DOHH2 (cell line): ENCODE measurements at regions not wholly inside any gene's neighbourhood (a gene's known extent, or its start where the extent isn't known, plus 50 kb on each side); places are given as distances from the start of the nearest gene placed in this dataset.

Experiments used
- H3F3A ChIP-seq: fragments of 200-600 bp; sonication (generic), shearing (Covaris generic); 2 replicates; pipeline ENCODE4 v1.6.0; 2016; ENCODE audit warnings: antibody characterized with exemption, mild to moderate bottlenecking; ENCODE audit not compliant: control insufficient read depth, insufficient read depth
- H3K27ac ChIP-seq: fragments of 200-600 bp; sonication (generic); 2 replicates; pipeline ENCODE4 v1.5.1; 2014; ENCODE audit warnings: low read depth, mild to moderate bottlenecking, low read length, moderate library complexity
- H3K27me3 ChIP-seq: fragments of 200-600 bp; sonication (generic); 2 replicates; pipeline ENCODE4 v1.6.1; 2014; ENCODE audit warnings: mild to moderate bottlenecking, low read length, mixed read lengths; ENCODE audit not compliant: control insufficient read depth
- H3K36me3 ChIP-seq: fragments of 200-600 bp; sonication (generic); 2 replicates; pipeline ENCODE4 v1.6.1; 2014; ENCODE audit warnings: mild to moderate bottlenecking, low read length, moderate library complexity, mixed read lengths; ENCODE audit not compliant: control insufficient read depth
- H3K4me1 ChIP-seq: fragments of 200-600 bp; sonication (generic); 2 replicates; pipeline ENCODE4 v1.6.1; 2014; ENCODE audit warnings: mild to moderate bottlenecking, low read length, mixed read lengths; ENCODE audit not compliant: control insufficient read depth
- H3K4me2 ChIP-seq: fragments of 200-600 bp; sonication (generic); 2 replicates; pipeline ENCODE4 v1.6.0; 2014; ENCODE audit warnings: mild to moderate bottlenecking, low read length, moderate library complexity
- H3K4me3 ChIP-seq: fragments of 200-600 bp; sonication (generic); 2 replicates; pipeline ENCODE4 v1.5.1; 2014; ENCODE audit warnings: mild to moderate bottlenecking, low read length, mixed read lengths
- H3K79me2 ChIP-seq: fragments of 200-600 bp; sonication (generic); 2 replicates; pipeline ENCODE4 v1.6.1; 2014; ENCODE audit warnings: mild to moderate bottlenecking, low read length, mixed read lengths; ENCODE audit not compliant: control insufficient read depth
- H3K9me2 ChIP-seq: fragments of 200-600 bp; sonication (generic); replicated peaks from 2 replicates; pipeline ENCODE4 v1.6.1; 2014; ENCODE audit warnings: mild to moderate bottlenecking, low read length, mixed read lengths; ENCODE audit not compliant: control insufficient read depth
- H3K9me3 ChIP-seq: fragments of 200-600 bp; sonication (generic); 2 replicates; pipeline ENCODE4 v1.6.1; 2014; ENCODE audit warnings: antibody characterized with exemption, low read length, mixed read lengths; ENCODE audit not compliant: control insufficient read depth, insufficient read depth
- H4K20me1 ChIP-seq: fragments of 200-600 bp; sonication (generic); 2 replicates; pipeline ENCODE4 v1.6.0; 2014; ENCODE audit warnings: low read depth, mild to moderate bottlenecking, antibody characterized with exemption, low read length, moderate library complexity; ENCODE audit not compliant: control insufficient read depth, insufficient read depth
- CTCF ChIP-seq: fragments of 200-600 bp; sonication (generic); IDR thresholded peaks from one replicate; pipeline ENCODE4 v1.5.1; 2014; ENCODE audit warnings: antibody characterized with exemption, mild to moderate bottlenecking, low read depth, low read length; ENCODE audit not compliant: poor library complexity, severe bottlenecking
- EZH2phosphoT487 ChIP-seq: fragments of 200-600 bp; sonication (generic); IDR thresholded peaks from 2 replicates; pipeline ENCODE4 v1.6.1; 2017; ENCODE audit warnings: borderline replicate concordance, mild to moderate bottlenecking, antibody characterized with exemption, low read length, moderate library complexity, mixed read lengths

- Histone ChIP-seq H3K4me1 (no peaks in the 10 kb centered on the region), H3K36me3 (no peaks in the 10 kb centered on the region), H3K27me3 (no peaks in the 10 kb centered on the region), H4K20me1 (no peaks in the 10 kb centered on the region), H3K4me2 (no peak overlapping the region), H3K79me2 (no peaks in the 10 kb centered on the region), H3K27ac (no peak overlapping the region), H3F3A (no peaks in the 10 kb centered on the region), H3K9me3 (no peaks in the 10 kb centered on the region), H3K9me2 (no peaks in the 10 kb centered on the region), H3K4me3 (no peak overlapping the region)
- TF ChIP-seq EZH2phosphoT487 (no peak), CTCF (no peak)
Measured at GRCh38 chr9:104247899-104248460, 153.9 kb downstream of the SMC2 start.

DNA sequence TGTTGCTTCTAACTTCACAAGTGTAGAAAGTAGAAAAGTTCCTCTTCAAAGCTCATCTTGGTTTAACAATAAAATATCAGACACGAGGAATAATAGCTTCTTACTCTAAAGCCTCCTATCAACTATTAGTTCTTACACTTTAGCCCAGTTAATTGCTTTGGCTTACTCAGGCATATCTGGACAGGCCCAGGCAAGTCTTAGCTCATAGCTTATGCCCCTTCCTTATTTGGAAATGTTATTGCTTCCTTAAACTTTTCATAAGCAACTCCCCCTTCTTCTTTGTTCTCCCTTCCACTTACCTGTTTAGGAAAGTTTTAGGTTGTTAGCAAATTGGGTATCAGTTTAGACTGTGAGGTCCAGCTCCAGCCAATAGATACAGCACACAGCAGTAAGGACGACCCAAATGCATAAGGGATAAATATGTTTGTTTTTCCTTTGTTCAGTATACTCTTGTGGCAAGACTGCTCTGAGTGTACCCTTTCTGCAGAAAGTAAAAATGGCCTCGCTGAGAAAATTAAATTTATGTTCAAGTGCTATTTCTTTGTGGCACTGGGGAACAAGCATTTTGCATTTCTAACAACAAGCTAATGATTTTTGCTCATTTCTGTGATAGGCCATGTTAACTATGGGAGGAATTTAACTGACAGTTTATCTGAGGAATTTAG is 162.1 kb downstream of the SMC2 start:
- TF ChIP-seq EZH2phosphoT487 (no peak), CTCF (no peak)
- Histone ChIP-seq H3K4me2 (no peak overlapping the region), H3K79me2 (no peaks in the 10 kb centered on the region), H3K36me3 (no peaks in the 10 kb centered on the region), H3F3A (no peaks in the 10 kb centered on the region), H3K4me3 (no peak overlapping the region), H3K9me2 (no peaks in the 10 kb centered on the region), H3K9me3 (no peaks in the 10 kb centered on the region), H3K27ac (no peak overlapping the region), H3K4me1 (no peaks in the 10 kb centered on the region), H4K20me1 (no peaks in the 10 kb centered on the region), H3K27me3 (peaks cover 2% of the 10 kb centered on the region; the same call in 1 of the 2 replicates)

GRCh38 chr9:104256696-104257062 is 162.6 kb downstream of the SMC2 start:
- Histone ChIP-seq H3K27ac (no peak overlapping the region), H3K79me2 (no peaks in the 10 kb centered on the region), H3K27me3 (peaks cover 2% of the 10 kb centered on the region; the same call in 1 of the 2 replicates), H3F3A (no peaks in the 10 kb centered on the region), H3K9me2 (no peaks in the 10 kb centered on the region), H3K9me3 (no peaks in the 10 kb centered on the region), H4K20me1 (no peaks in the 10 kb centered on the region), H3K4me2 (no peak overlapping the region), H3K36me3 (no peaks in the 10 kb centered on the region), H3K4me3 (no peak overlapping the region), H3K4me1 (no peaks in the 10 kb centered on the region)
- no peak for TF ChIP-seq EZH2phosphoT487
- TF ChIP-seq CTCF = no peak
